ENCODE measurements at regions not wholly inside any gene's neighbourhood (a gene's known extent, or its start where the extent isn't known, plus 50 kb on each side); places are given as distances from the start of the nearest gene placed in this dataset.

DNA sequence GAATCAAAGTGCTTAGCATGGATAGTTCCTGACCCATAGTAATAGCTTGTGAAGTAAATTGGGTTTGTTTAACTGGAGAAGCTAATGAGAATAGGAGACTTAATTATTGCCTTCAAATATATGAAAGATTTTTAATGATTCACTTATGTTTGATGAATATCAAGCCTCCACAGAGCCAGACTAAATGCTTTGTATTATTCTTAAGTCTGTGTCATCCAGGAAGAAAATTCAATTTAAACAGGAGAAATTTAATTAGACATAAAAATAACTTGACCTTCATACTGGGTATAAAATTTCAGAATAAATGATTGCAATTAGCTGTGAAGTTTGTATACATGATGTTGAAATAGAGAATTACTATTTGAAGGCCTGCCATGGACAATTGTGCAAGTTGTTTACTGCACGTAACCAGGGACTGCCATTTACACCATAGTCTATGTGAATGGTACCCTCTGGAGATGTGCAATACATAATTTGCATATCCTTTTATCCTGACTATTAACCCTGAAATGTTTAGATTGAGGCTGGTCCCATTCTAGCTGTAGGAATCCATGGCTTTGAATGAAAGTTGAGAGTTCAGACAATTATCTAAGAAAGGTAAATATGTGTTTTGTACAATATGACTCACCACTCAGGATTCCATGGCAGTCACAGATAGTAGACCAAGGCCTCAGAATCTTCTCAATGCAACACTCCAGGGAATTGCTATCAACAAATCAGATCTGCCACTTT is 133.5 kb upstream of the IL12B start:
- TF ChIP-seq EZH2phosphoT487 (IDR thresholded peaks at IDR 0.05; ENCODE audit: insufficient read depth, low read depth) (no peak), EZH2 (IDR thresholded peaks at IDR 0.05; ENCODE audit: insufficient read depth, poor library complexity, severe bottlenecking) (no peak)

Data from GM23248 (cell line).